ENCODE measurements at regions not wholly inside any gene's neighbourhood (a gene's known extent, or its start where the extent isn't known, plus 50 kb on each side); places are given as distances from the start of the nearest gene placed in this dataset.
A peak's percentile ranks its signal among the peaks of the same experiment; 100 is the strongest.

DNA sequence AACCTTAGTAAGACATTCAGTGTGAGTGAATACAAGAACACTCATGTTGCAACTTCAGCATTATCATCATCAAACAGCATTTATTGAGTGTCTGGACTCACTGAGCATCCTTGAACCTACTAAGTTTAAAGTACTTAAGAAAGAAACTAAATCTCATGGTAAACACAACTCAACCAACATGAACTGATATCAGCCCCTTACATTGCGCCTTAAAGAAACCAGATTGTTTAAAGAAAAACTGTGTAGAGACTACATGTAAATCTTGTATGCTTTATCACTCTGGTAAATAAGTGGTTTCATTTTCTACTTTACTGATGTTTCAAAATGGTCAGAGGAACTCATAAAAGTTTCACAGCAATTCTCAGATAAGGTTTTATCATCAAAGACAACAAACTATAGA, 157.5 kb upstream of the FERD3L start:
- TF ChIP-seq TAF1 (IDR thresholded peaks at IDR 0.05; ENCODE audit: low read depth) (no peak), YY1 (IDR thresholded peaks at IDR 0.05; ENCODE audit: low read depth) (no peak), RAD21 (IDR thresholded peaks at IDR 0.05; ENCODE audit: low read depth) (no peak), FOXM1 (IDR thresholded peaks at IDR 0.05; ENCODE audit: borderline replicate concordance, low read depth) (no peak), NFIC (IDR thresholded peaks at IDR 0.05) (no peak), TEAD4 (IDR thresholded peaks at IDR 0.05) (no peak), TCF12 (IDR thresholded peaks at IDR 0.05; ENCODE audit: low read depth) (no peak), CREB1 (IDR thresholded peaks at IDR 0.05; ENCODE audit: low read depth) (no peak), EP300 (IDR thresholded peaks at IDR 0.05; ENCODE audit: borderline replicate concordance) (no peak), EGR1 (IDR thresholded peaks at IDR 0.05) (no peak), ZBTB7A (IDR thresholded peaks at IDR 0.05; ENCODE audit: low read depth) (no peak), CEBPB (IDR thresholded peaks at IDR 0.05) (no peak)
- TF ChIP-seq, protein P1, sequence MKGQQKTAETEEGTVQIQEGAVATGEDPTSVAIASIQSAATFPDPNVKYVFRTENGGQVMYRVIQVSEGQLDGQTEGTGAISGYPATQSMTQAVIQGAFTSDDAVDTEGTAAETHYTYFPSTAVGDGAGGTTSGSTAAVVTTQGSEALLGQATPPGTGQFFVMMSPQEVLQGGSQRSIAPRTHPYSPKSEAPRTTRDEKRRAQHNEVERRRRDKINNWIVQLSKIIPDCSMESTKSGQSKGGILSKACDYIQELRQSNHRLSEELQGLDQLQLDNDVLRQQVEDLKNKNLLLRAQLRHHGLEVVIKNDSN (IDR thresholded peaks at IDR 0.05), result no peak
- TF ChIP-seq, protein P2, sequence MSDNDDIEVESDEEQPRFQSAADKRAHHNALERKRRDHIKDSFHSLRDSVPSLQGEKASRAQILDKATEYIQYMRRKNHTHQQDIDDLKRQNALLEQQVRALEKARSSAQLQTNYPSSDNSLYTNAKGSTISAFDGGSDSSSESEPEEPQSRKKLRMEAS (IDR thresholded peaks at IDR 0.05), result no peak
- TF ChIP-seq, protein P3, sequence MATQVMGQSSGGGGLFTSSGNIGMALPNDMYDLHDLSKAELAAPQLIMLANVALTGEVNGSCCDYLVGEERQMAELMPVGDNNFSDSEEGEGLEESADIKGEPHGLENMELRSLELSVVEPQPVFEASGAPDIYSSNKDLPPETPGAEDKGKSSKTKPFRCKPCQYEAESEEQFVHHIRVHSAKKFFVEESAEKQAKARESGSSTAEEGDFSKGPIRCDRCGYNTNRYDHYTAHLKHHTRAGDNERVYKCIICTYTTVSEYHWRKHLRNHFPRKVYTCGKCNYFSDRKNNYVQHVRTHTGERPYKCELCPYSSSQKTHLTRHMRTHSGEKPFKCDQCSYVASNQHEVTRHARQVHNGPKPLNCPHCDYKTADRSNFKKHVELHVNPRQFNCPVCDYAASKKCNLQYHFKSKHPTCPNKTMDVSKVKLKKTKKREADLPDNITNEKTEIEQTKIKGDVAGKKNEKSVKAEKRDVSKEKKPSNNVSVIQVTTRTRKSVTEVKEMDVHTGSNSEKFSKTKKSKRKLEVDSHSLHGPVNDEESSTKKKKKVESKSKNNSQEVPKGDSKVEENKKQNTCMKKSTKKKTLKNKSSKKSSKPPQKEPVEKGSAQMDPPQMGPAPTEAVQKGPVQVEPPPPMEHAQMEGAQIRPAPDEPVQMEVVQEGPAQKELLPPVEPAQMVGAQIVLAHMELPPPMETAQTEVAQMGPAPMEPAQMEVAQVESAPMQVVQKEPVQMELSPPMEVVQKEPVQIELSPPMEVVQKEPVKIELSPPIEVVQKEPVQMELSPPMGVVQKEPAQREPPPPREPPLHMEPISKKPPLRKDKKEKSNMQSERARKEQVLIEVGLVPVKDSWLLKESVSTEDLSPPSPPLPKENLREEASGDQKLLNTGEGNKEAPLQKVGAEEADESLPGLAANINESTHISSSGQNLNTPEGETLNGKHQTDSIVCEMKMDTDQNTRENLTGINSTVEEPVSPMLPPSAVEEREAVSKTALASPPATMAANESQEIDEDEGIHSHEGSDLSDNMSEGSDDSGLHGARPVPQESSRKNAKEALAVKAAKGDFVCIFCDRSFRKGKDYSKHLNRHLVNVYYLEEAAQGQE (IDR thresholded peaks at IDR 0.05; ENCODE audit: low read depth), result no peak

DNA sequence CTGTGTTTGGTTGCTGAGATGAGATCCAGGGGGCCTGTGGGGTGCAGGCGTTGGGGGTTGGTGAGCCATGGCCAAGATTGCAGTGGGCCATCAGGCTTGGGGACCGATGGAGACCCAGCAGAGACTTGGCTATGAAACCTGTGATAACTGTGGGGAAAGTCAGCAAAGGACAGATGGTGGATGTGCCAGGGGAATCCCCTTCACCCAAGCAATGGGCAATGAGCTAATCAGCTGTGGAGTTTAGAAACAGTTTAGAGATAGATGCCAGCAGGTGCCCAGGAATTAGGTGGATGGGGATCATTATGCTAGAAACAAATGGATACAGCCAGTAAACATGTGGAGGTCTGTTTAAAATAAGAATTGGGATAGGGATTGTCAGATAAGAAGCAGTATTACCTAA, 151.4 kb upstream of the FERD3L start:
- TF ChIP-seq ZBTB7A (IDR thresholded peaks at IDR 0.05; ENCODE audit: low read depth), result no peak
- no peak for TF ChIP-seq EP300 (IDR thresholded peaks at IDR 0.05; ENCODE audit: borderline replicate concordance)
- TF ChIP-seq, protein P2 (IDR thresholded peaks at IDR 0.05), result no peak
- TF ChIP-seq TCF12 (IDR thresholded peaks at IDR 0.05; ENCODE audit: low read depth), result no peak

DNA sequence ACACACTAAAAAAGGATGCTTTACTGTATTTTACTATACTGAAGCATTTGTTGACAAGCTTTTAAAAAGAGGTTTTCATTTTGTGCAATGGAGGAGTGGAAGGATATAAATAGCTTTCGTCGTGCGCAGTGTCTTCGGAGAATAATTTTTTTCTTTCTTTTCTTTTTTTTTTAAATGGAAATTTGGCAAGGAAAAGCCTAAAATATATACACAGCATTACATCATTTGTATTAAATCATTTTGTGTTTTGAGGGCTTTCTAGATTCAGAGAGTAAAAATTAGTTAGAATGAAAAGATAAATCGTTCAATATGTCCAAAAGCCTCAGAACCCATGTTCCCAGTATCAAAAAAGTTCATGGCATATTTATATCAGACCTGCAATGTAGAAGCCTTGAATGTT, 150.2 kb upstream of the FERD3L start:
- no peak for TF ChIP-seq TEAD4 (IDR thresholded peaks at IDR 0.05)
- TF ChIP-seq YY1 (IDR thresholded peaks at IDR 0.05; ENCODE audit: low read depth), result no peak
- no peak for TF ChIP-seq NFIC (IDR thresholded peaks at IDR 0.05)
- no peak for TF ChIP-seq TCF12 (IDR thresholded peaks at IDR 0.05; ENCODE audit: low read depth)
- no peak for TF ChIP-seq TAF1 (IDR thresholded peaks at IDR 0.05; ENCODE audit: low read depth)
- TF ChIP-seq CEBPB (IDR thresholded peaks at IDR 0.05), result no peak
- TF ChIP-seq EGR1 (IDR thresholded peaks at IDR 0.05), result no peak
- no peak for TF ChIP-seq RAD21 (IDR thresholded peaks at IDR 0.05; ENCODE audit: low read depth)
- no peak for TF ChIP-seq CREB1 (IDR thresholded peaks at IDR 0.05; ENCODE audit: low read depth)
- TF ChIP-seq, protein P1 (IDR thresholded peaks at IDR 0.05), result no peak
- TF ChIP-seq, protein P2 (IDR thresholded peaks at IDR 0.05), result no peak
- TF ChIP-seq, protein P3 (IDR thresholded peaks at IDR 0.05; ENCODE audit: low read depth), result no peak
- no peak for TF ChIP-seq EP300 (IDR thresholded peaks at IDR 0.05; ENCODE audit: borderline replicate concordance)
- no peak for TF ChIP-seq ZBTB7A (IDR thresholded peaks at IDR 0.05; ENCODE audit: low read depth)

DNA sequence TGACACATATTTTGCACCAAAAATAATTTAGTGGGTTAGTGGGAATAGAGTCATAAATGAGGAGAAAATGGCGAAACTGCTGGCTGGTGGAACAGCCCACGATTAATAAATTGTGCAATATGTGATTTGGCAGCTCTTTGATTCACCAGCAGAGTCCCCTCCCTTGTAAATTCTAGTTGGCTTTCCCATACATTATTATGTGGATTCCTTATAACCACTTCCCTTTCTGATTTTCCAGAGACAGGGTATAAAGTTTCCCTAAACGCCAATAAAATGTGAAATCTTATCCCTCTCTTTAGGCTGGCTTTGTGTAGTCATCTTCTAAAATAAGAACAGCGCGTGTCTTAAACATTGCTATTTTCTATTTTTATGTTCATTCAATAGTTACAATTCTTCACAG, 149.4 kb upstream of the FERD3L start:
- peak; percentile 47; the same call in 1 of the 2 replicates for TF ChIP-seq CEBPB (IDR thresholded peaks at IDR 0.05)
- no peak for TF ChIP-seq ZBTB7A (IDR thresholded peaks at IDR 0.05; ENCODE audit: low read depth)
- no peak for TF ChIP-seq CREB1 (IDR thresholded peaks at IDR 0.05; ENCODE audit: low read depth)

DNA sequence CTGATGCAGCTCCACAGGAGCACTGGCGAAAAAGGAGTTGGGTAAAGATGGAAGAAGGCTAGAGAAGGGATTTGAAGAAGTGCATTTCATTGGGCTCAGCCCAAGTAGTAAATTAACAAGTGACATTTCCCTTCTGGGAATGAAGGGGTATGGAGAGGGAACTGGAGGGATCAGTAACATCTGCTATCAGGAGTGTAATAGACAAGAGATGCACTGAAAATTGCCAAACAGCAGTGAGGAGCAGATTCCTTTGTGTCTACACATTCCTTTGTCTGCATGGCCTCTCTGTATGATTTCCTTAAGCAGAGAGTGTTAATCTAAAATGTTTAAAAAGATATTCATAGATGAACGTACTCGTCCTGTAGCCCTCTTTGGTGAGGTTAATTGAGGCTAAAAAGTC, 148.2 kb upstream of the FERD3L start:
- no peak for TF ChIP-seq YY1 (IDR thresholded peaks at IDR 0.05; ENCODE audit: low read depth)
- no peak for TF ChIP-seq EGR1 (IDR thresholded peaks at IDR 0.05)
- TF ChIP-seq TCF12 (IDR thresholded peaks at IDR 0.05; ENCODE audit: low read depth), result no peak
- TF ChIP-seq, protein P3 (IDR thresholded peaks at IDR 0.05; ENCODE audit: low read depth), result no peak

Measured in Ishikawa (cell line).